COLO829 (cell line): ENCODE measurements at regions not wholly inside any gene's neighbourhood (a gene's known extent, or its start where the extent isn't known, plus 50 kb on each side); places are given as distances from the start of the nearest gene placed in this dataset.
"Not testable (repeated sequence)": the region's sequence is repeated elsewhere in the genome, so short reads cannot be mapped to it uniquely, and the experiment has no call there.

Source experiments
- DNase-seq: peaks from one replicate; pipeline ENCODE4 v3.0.0; 2012; ENCODE audit warnings: low spot score

DNA sequence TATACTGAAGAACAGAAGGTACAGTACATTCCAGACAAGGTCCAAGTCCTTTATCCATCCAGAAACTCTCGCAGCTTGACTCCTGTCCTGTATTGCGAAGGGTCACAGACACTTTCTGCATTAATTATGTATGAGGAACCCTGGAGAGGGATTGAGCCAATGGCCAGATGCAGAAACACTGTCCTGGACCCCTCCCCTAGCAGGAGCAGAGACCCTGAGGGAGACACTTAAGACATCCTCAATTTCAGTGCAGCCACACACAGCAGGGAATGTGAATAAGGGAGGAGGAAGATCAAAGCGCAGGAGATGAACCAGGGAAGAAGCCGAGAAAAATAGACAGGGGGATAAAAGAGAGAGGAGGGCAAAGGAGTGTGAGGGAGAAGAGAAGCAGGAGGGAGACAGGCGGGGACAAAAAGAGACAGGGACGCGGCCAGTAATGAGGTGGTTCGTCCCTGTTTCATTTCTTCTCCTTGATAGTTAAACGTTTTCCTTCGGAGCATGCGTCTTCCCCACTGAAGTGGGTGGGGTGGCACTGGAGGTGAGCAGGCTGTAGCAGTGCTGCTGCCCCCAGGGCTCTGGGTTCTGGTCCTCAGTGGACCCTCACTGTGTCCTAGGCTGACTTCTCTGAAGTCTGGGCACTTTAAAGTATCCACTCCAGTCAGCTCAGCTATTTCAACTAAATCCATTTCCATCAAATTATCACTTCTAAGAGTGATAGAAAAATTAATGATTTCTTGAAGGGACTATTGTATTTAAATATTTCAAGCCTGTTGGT lies 356.4 kb upstream of the NOCT start:
- no peak for DNase-seq

GRCh38 chr4:138658518-138658917 lies 357.1 kb upstream of the NOCT start:
- no peak for DNase-seq

- no peak for DNase-seq
These were observed 358.6 kb upstream of the NOCT start for GRCh38 chr4:138656990-138657389.

DNA sequence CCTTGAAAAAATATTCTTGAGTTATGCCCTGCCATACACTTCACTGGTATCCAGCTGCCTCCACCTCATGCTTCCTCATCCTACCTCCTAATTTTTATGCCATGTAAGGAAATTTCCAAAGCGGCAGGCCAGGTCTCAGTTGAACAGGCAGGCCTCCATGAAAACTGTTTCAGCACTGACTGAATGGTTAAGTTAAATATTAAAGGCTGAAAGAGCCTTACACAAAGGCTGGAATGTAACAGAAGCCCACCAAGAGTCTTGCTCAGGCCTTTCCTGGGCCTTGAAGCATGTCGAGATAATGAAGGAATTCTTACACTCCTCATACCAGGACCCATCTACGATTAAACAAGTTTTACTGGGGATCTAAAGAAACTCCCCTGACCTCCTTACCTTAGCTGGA lies 359.6 kb upstream of the NOCT start:
- DNase-seq = no peak

DNA sequence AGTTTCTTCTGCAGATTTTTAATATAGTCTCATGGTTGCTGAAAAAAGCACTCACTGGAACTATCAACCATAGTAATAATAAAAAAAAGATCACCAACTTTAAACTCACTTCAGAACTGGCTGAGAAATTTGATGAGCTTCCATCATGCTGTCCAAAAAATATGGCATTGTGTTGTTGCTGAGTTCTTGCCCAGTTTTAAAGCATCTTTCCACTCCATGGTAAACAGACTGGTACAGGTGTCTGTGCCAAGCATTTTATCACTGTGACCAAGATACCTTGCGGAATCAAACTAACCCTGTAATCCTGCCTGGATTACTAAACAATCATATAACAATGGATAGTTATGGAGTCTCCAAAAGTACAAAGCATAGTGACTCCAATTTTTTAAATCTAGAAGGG lies 360.3 kb upstream of the NOCT start:
- no peak for DNase-seq

DNA sequence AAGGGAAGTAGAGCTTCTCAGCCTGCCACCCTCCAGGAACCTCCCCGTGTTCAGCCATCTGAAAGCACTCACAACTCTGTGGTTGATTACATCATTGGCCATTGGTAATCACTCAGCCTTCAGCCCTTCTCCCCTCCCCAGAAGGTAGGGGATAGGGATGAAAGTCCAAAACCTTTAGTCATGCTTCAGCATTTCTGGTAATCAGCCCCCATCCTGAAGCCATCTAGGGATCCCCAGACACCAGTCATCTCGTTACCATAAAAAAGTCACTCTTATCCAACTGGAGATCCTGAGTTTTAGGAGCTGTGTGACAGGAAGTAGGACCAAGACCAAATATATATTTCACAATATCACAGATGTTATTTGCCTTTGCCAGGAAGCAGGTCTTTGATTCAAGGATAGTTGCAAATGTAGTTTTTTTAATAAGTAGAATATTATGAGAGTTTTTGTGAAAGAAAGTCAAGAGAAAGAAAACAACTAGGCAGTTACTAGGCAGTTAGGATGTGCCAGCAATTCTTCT lies 364.6 kb upstream of the NOCT start:
- no peak for DNase-seq

DNA sequence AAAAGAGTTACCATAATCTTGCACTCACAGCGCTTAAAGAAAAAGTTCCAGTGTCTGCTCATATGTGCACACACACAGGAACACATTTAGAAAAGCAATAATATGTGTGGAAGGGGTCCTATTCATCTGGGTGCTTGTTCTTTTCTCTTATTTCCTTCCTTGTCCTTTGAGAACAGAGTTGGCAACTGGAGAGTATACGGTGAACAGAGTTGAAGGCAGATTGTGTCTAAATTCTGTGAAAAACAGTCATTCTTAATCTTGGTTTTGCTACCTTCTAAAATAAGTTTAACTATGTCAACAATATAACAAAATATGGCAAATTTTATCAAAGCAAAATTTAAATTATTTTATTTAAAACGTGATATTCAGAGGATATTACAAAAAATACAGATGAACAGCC lies 365.1 kb upstream of the NOCT start:
- DNase-seq = no peak

DNA sequence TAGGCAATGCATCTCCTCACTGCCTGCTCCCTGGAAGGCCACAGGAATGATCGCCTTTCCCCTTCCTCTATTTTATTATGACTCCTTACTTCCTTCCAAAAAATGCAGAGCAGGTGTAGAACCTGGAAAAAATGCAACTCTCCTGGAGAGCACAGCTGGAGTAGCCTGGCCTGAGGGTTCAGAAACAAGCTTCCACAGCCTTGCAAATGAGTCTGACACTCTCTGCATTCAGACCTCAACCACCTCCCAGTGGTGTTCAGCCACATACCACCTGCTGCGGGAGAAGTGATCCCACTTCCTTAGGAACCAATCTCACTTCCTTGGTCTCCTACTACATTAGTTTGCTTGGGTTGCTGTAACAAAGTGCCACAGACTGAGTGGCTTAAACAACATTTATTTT lies 368.1 kb upstream of the NOCT start:
- DNase-seq = no peak

DNA sequence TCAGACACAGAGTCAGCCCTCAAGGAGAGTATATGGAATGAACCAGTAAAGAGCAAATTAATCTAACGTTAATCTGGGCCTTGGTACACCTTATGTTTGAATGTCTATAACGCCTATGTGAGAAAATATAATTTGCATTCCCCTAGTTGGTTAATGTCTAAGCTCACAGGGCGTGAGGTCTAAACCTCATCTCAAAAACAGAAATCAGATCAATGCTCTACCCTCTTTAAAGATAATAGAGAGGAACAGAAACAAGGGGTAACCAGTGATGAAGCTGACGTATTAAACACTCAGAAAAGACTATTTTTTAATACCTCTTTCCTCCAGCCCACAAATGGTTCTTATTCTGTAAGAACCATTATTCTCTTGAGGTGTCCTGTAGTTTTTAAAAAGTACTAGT lies 369.2 kb upstream of the NOCT start:
- DNase-seq = no peak

GRCh38 chr4:138645289-138645688 lies 370.3 kb upstream of the NOCT start:
- DNase-seq = no peak

GRCh38 chr4:138644322-138644721 lies 371.3 kb upstream of the NOCT start:
- no peak for DNase-seq

DNA sequence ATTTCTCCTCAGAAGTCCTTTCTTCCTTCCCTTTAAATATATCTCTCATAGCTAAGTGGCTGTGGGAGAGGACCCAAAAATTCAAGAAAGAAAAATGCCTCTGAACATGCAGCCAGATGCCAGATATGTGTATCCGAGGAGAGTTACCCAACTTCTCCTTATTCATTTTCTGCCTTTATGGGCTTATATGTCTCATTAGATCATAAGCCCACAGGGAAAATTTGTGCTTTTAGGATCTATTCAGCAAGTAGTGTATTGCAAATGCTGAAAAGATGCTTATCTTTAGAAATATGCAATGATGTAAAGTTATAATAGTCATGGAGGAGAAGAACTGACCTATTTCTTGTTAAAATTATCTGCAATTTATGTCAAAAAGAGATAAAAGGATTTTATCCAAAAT lies 371.8 kb upstream of the NOCT start:
- DNase-seq = no peak

- no peak for DNase-seq
These were observed 376.4 kb upstream of the NOCT start for GRCh38 chr4:138639018-138639741.

DNA sequence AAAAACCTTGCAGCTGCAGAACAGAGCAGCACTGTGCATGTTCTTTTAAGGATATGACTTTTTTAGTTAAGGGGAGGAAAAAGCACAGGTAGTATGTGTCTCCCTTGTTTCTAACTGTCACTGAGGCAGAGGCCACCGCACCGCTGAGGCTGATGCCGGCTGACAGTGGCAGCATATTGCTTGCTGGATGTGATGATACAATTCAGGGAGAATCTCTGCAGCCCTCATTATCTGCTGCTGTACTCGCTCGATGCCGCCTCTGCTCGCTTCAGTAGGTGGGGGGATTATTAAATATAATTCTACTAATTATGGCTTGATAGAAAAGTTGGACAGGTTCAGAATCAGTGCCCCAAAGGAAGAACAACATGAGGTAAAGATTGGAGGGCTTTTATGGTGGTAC lies 378.8 kb upstream of the NOCT start:
- no peak for DNase-seq

DNA sequence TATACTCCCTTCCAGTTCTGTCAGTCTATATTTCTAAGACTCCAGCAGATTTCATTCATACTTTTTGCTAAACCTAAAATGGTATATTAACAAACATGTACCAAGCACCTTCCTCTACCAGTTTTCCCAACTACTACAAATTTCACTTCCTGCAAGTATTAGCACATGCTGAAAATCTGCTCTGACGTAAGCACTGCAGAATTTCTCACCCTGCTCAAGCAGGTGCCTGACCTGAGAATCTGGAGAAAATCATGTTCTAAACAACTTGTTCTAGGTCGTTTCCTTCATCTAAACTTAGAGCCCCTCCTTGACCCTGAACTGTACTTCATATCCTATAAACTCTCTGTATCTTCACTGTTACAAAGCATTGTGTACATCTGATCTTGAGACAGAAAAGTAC lies 380.7 kb upstream of the NOCT start:
- no peak for DNase-seq

- DNase-seq = no peak
These were observed 382.0 kb upstream of the NOCT start for GRCh38 chr4:138633580-138633904.

GRCh38 chr4:138632856-138633579 lies 382.6 kb upstream of the NOCT start:
- DNase-seq = no peak

GRCh38 chr4:138630666-138631065 lies 384.9 kb upstream of the NOCT start:
- DNase-seq = no peak

- no peak for DNase-seq
These were observed 385.9 kb upstream of the NOCT start for GRCh38 chr4:138629669-138630068.

DNA sequence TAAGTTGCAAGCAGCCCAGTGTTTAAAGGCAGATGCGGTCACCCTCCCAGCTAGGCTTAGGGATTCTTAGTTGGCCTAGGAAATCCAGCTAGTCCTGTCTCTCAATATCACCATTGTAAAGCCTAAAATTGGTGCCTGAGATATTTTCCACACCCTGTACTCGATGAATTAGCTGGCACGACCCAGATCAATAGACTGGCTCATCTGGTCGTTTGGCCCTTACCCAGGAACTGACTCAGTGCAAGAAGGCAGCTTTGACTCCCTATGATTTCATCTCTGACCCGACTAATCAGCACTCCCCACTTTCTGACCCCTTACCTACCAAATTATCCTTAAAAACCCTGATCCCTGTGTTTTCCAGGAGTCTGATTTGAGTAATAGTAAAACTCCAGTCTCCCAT lies 384.9 kb upstream of the SLC7A11 start:
- DNase-seq = no peak

GRCh38 chr4:138622362-138622761 lies 380.2 kb upstream of the SLC7A11 start:
- not testable (repeated sequence) for DNase-seq

- DNase-seq = no peak
These were observed 374.6 kb upstream of the SLC7A11 start for GRCh38 chr4:138616775-138617174.
